ENCODE measurements at regions not wholly inside any gene's neighbourhood (a gene's known extent, or its start where the extent isn't known, plus 50 kb on each side); places are given as distances from the start of the nearest gene placed in this dataset.

GRCh38 chr18:10018289-10018688, 104.5 kb downstream of the VAPA start:
- no peak for TF ChIP-seq CTCF (IDR thresholded peaks at IDR 0.05; ENCODE audit: low read length)
- no peak for TF ChIP-seq EZH2 (optimal IDR thresholded peaks at IDR 0.05; ENCODE audit: low read depth, low read length)
- no peak for TF ChIP-seq EZH2phosphoT487 (IDR thresholded peaks at IDR 0.05; ENCODE audit: low read length)

Measured in MM.1S (cell line).